HG03460 (cell line): ENCODE measurements at regions not wholly inside any gene's neighbourhood (a gene's known extent, or its start where the extent isn't known, plus 50 kb on each side); places are given as distances from the start of the nearest gene placed in this dataset.

Source experiments
- ATAC-seq: cut with Tn5 transposase; IDR thresholded peaks from one replicate; pipeline ENCODE4 v1.9.1; 2021; ENCODE audit not compliant: unreplicated experiment

- ATAC-seq: no peak
These were observed 76.1 kb downstream of the SLC25A47 start for GRCh38 chr14:100399052-100399849.

- ATAC-seq: no peak
These were observed 77.0 kb downstream of the SLC25A47 start for GRCh38 chr14:100400115-100400514.

GRCh38 chr14:100401031-100401692 lies 78.0 kb downstream of the SLC25A47 start:
- ATAC-seq: no peak

- ATAC-seq: no peak
These were observed 78.7 kb downstream of the SLC25A47 start for GRCh38 chr14:100401792-100402191.

GRCh38 chr14:100402631-100403030 lies 79.5 kb downstream of the SLC25A47 start:
- ATAC-seq: no peak

- ATAC-seq: no peak
These were observed 80.0 kb downstream of the SLC25A47 start for GRCh38 chr14:100403105-100403504.

GRCh38 chr14:100403802-100404365 lies 80.7 kb downstream of the SLC25A47 start:
- no peak for ATAC-seq

GRCh38 chr14:100404419-100404818 lies 81.3 kb downstream of the SLC25A47 start:
- ATAC-seq: no peak

GRCh38 chr14:100405760-100406455 lies 82.8 kb downstream of the SLC25A47 start:
- no peak for ATAC-seq

- ATAC-seq: no peak
These were observed 83.5 kb downstream of the SLC25A47 start for GRCh38 chr14:100406505-100407131.

- ATAC-seq: no peak
These were observed 84.4 kb downstream of the SLC25A47 start for GRCh38 chr14:100407376-100408102.

- no peak for ATAC-seq
These were observed 85.3 kb downstream of the SLC25A47 start for GRCh38 chr14:100408350-100409002.

- ATAC-seq: no peak
These were observed 85.8 kb downstream of the SLC25A47 start for GRCh38 chr14:100409003-100409360.

GRCh38 chr14:100409651-100410050 lies 86.5 kb downstream of the SLC25A47 start:
- ATAC-seq: no peak

- no peak for ATAC-seq
These were observed 87.0 kb downstream of the SLC25A47 start for GRCh38 chr14:100410056-100410565.

GRCh38 chr14:100413699-100414098 lies 90.6 kb downstream of the SLC25A47 start:
- no peak for ATAC-seq

GRCh38 chr14:100415226-100415625 lies 92.1 kb downstream of the SLC25A47 start:
- ATAC-seq: no peak

GRCh38 chr14:100416081-100416680 lies 93.0 kb downstream of the SLC25A47 start:
- no peak for ATAC-seq
